WI38 (cell line): ENCODE measurements at regions not wholly inside any gene's neighbourhood (a gene's known extent, or its start where the extent isn't known, plus 50 kb on each side); places are given as distances from the start of the nearest gene placed in this dataset.

Experiments used
- H3K4me3 ChIP-seq: 2 replicates; pipeline ENCODE4 v1.5.1; 2011; ENCODE audit warnings: low read depth, mild to moderate bottlenecking, control low read depth, low read length
- TF ChIP-seq, protein P1 (sequence below): IDR thresholded peaks from 2 replicates; pipeline ENCODE4 v1.5.1; 2012; ENCODE audit warnings: low read depth, mild to moderate bottlenecking, control low read depth, low read length

DNA sequence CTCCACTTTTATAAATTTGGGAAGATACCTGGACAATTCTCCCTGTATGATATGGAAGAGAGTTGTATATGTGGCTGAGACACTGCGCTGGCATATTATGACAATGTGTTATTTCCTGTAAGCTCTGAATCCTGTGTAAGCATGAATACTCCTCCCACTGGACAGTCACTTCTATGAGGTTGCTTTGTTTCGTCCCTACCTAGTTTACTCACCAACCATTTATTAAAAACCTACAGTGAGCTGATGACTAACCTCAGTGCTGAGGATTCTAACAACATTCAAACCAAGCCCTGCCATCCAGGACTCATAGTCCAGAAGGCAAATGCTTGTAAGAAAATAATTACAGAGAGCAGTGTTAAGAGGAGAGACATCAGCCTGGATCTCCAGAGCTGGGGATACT, 1632.9 kb upstream of the TENM3 start:
- no peak overlapping the region for H3K4me3 ChIP-seq
- TF ChIP-seq, protein P1, sequence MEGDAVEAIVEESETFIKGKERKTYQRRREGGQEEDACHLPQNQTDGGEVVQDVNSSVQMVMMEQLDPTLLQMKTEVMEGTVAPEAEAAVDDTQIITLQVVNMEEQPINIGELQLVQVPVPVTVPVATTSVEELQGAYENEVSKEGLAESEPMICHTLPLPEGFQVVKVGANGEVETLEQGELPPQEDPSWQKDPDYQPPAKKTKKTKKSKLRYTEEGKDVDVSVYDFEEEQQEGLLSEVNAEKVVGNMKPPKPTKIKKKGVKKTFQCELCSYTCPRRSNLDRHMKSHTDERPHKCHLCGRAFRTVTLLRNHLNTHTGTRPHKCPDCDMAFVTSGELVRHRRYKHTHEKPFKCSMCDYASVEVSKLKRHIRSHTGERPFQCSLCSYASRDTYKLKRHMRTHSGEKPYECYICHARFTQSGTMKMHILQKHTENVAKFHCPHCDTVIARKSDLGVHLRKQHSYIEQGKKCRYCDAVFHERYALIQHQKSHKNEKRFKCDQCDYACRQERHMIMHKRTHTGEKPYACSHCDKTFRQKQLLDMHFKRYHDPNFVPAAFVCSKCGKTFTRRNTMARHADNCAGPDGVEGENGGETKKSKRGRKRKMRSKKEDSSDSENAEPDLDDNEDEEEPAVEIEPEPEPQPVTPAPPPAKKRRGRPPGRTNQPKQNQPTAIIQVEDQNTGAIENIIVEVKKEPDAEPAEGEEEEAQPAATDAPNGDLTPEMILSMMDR, result no peak

DNA sequence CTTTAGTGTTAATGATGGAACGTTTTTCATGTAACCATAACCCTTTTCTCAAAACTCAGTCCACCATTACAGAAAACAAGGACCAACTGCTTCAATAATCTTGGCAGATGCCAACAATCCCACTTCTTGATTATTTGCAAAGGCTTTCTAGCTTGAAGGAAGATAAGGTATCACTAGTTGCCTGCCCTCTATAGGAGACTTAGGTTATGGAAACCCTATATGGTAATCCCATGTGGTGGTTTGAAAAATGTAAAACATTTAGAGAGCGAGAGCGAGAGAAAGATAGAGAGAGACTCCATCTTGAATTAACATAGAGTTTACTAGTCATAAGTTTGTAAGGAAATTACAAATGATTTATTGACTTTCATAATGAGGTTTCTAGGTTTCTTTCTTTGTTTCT, 1627.5 kb upstream of the TENM3 start:
- TF ChIP-seq, protein P1, result no peak
- H3K4me3 ChIP-seq, result no peak overlapping the region

DNA sequence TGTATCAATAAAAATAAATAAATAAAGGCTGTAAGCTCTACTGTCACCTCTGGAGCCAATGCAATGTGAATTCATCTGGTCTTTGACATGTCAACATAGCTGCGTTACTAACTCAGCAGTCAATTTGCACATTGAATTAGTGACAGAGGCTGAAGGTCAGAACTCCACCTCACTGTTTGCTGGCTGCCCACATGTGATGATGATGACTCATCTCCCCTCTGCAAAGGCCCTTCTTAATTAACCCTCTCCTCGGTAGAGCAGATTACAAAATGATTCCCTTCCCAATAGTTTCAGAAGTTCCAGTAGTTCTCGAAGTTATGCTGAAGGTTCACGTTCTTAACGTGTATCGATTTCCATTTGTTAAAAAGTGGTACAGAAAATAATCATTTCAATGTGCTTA, 1626.0 kb upstream of the TENM3 start:
- TF ChIP-seq, protein P1, result no peak
- no peak overlapping the region for H3K4me3 ChIP-seq

DNA sequence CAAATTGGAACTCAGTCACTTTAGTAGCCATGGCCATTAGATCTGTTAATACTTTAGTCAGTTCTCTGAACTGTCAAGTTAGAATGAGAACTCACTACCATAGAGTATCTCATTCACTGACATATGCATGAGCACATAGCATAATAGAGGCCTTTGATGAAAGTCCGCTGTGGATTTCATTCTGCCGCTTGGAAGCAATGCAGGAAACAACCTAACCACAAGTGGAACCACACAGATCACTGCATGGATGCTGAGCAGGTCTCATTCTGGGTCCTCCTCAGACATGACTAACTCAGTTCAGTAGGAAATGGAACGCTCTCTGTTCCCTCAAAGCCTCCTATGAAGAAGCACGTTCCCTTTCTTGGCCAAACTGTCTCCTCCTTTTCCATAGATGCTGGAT, 1624.8 kb upstream of the TENM3 start:
- TF ChIP-seq, protein P1, result no peak
- no peak overlapping the region for H3K4me3 ChIP-seq

DNA sequence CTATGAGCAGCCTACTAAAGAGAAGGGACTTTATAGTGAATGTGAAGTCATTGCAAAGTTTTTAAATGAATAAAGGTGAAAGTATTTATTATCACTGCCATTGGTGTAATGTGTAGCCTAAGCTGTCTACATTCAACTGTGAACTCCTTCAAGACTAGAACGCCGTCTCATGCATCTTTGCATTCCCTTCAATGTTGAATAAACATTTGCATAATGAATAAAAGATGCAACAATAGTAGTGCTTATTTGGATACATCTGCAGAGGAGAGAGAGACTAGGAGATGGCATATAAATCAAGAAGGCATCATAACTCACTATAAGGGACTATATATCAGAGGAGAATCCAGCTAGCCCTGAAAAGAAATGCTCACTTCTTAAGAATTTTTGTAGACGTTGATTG, 1623.8 kb upstream of the TENM3 start:
- TF ChIP-seq, protein P1, result no peak
- H3K4me3 ChIP-seq, result no peak overlapping the region

DNA sequence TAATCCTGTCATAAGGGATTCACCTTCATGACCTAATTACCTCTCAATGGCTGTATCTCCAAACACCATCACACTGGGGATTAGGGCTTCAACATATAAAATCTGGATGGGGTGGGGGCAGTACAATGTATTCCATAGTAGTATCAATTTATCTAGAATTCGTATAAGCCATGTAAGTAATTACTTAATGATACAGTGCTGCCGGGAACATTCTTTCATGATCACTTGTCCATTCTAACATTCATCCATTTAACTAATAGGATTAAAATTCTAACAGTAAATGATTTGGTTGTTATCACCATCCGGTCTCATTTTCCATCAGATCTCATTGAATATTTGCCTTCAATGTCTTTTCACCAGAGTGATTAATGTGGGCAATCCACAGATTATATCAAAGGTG, 1620.9 kb upstream of the TENM3 start:
- H3K4me3 ChIP-seq, result no peak overlapping the region
- TF ChIP-seq, protein P1, result no peak

DNA sequence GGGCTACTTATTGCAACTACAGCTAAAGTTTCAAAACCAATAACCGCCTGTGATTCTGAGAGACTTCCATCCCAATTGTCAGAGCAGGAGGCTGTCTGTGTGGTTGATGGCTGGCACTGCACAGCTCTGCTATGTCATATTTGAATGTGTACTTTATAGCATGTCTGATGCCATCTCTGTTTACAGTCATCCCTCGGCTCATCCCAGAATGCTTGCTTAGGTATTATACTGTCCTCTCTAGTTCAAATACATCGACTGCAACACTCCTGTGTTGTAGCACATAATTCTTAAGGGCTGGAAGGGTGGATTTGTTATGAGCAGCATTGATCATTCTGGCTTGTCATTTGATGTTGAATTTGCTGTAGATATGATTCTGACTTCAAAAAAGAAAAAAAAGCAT, 1617.5 kb upstream of the TENM3 start:
- TF ChIP-seq, protein P1, result no peak
- H3K4me3 ChIP-seq, result no peak overlapping the region
